ENCODE measurements at regions not wholly inside any gene's neighbourhood (a gene's known extent, or its start where the extent isn't known, plus 50 kb on each side); places are given as distances from the start of the nearest gene placed in this dataset.

- TF ChIP-seq ZNF609 (CRISPR knock-in tag; IDR thresholded peaks at IDR 0.05; ENCODE audit: borderline replicate concordance) (peak; percentile 58; the same call in 1 of the 2 replicates), ERF (CRISPR knock-in tag; IDR thresholded peaks at IDR 0.05) (0 out of 2 replicates have a peak, but pooled peaks have one; percentile 36), ELF3 (CRISPR knock-in tag; IDR thresholded peaks at IDR 0.05) (peak; percentile 18; the same call in 1 of the 2 replicates), HMG20A (CRISPR knock-in tag; IDR thresholded peaks at IDR 0.05; ENCODE audit: borderline replicate concordance) (peak; percentile 92), ZNF124 (CRISPR knock-in tag; IDR thresholded peaks at IDR 0.05) (no peak), FOXJ3 (CRISPR knock-in tag; IDR thresholded peaks at IDR 0.05; ENCODE audit: borderline replicate concordance) (peak; percentile 78; the same call in 1 of the 2 replicates), THRA (CRISPR knock-in tag; IDR thresholded peaks at IDR 0.05; ENCODE audit: borderline replicate concordance) (peak; percentile 21; the same call in 1 of the 2 replicates), HNF4G (IDR thresholded peaks at IDR 0.05; ENCODE audit: borderline replicate concordance, low read depth, low read length) (peak; percentile 59; the same call in 1 of the 2 replicates), HNF4G (CRISPR knock-in tag; IDR thresholded peaks at IDR 0.05; ENCODE audit: borderline replicate concordance, low read depth) (no peak), CEBPG (CRISPR knock-in tag; IDR thresholded peaks at IDR 0.05) (peak; percentile 51), ARID5B (CRISPR knock-in tag; IDR thresholded peaks at IDR 0.05) (peak; percentile 90), ZNF878 (CRISPR knock-in tag; IDR thresholded peaks at IDR 0.05) (peak; percentile 28; the same call in 1 of the 2 replicates), NCOR1 (IDR thresholded peaks at IDR 0.05; ENCODE audit: borderline replicate concordance, low read length) (peak; percentile 63; the same call in 1 of the 2 replicates), MAFF (IDR thresholded peaks at IDR 0.05; ENCODE audit: low read depth, low read length) (no peak), ZNF17 (CRISPR knock-in tag; IDR thresholded peaks at IDR 0.05) (no peak), HOXA9 (CRISPR knock-in tag; IDR thresholded peaks at IDR 0.05; ENCODE audit: borderline replicate concordance) (no peak), SIX1 (CRISPR knock-in tag; IDR thresholded peaks at IDR 0.05; ENCODE audit: borderline replicate concordance) (peak; percentile 76; the same call in 1 of the 2 replicates)
Observed at GRCh38 chr7:16958724-16959123, 76.9 kb upstream of the AGR3 start (continued).

Data from HepG2 (cell line).